Activated CD8-positive, alpha-beta memory T cell treated with anti-CD3 and anti-CD28 coated beads, Interleukin-2, amount 10 ng/mL, durations not matched to agents 7 days and 5 days (primary cell): ENCODE measurements at regions not wholly inside any gene's neighbourhood (a gene's known extent, or its start where the extent isn't known, plus 50 kb on each side); places are given as distances from the start of the nearest gene placed in this dataset.
"Not testable (repeated sequence)": the region's sequence is repeated elsewhere in the genome, so short reads cannot be mapped to it uniquely, and the experiment has no call there.

ENCODE experiments used
- ATAC-seq: fragments of 150-1000 bp; cut with Tn5 transposase; one replicate; pipeline ENCODE4 v1.10.0; 2021; ENCODE audit warnings: moderate library complexity
- CTCF ChIA-PET: fragments of 350-600 bp; sonication (Branson Sonifier 250); formaldehyde crosslinking; loops from one replicate; lab custom pipeline; 2021; ENCODE audit warnings: antibody characterized with exemption; lab: Charles Lee
- DNase-seq: peaks from one replicate; pipeline ENCODE4 v3.0.0-alpha.2; 2020
- H3K27ac Mint-ChIP-seq: one replicate; pipeline ENCODE4 v1.8.0; 2021; ENCODE audit warnings: mild to moderate bottlenecking, mixed read lengths
- H3K27me3 Mint-ChIP-seq: one replicate; pipeline ENCODE4 v1.8.0; 2021; ENCODE audit warnings: mixed read lengths
- H3K36me3 Mint-ChIP-seq: one replicate; pipeline ENCODE4 v1.8.0; 2021; ENCODE audit warnings: mild to moderate bottlenecking, mixed read lengths
- H3K4me1 Mint-ChIP-seq: one replicate; pipeline ENCODE4 v1.8.0; 2021; ENCODE audit warnings: mixed read lengths
- H3K4me3 Mint-ChIP-seq: one replicate; pipeline ENCODE4 v1.8.0; 2021; ENCODE audit warnings: mild to moderate bottlenecking, moderate library complexity, mixed read lengths
- H3K9me3 Mint-ChIP-seq: one replicate; pipeline ENCODE4 v1.8.0; 2022; ENCODE audit warnings: low read depth, mixed read lengths

GRCh38 chr12:87227162-87227561 is 802.0 kb downstream of the C12orf50 start:
- no peaks in the 10 kb centered on the region for H3K27me3 Mint-ChIP-seq
- CTCF ChIA-PET, result no interaction called here
- no peak for DNase-seq
- H3K4me1 Mint-ChIP-seq, result no peaks in the 10 kb centered on the region
- H3K4me3 Mint-ChIP-seq, result no peak overlapping the region
- no peak overlapping the region for H3K27ac Mint-ChIP-seq
- H3K9me3 Mint-ChIP-seq, result peaks cover 2% of the 10 kb centered on the region
- no peaks in the 10 kb centered on the region for H3K36me3 Mint-ChIP-seq
- no peak for ATAC-seq

DNA sequence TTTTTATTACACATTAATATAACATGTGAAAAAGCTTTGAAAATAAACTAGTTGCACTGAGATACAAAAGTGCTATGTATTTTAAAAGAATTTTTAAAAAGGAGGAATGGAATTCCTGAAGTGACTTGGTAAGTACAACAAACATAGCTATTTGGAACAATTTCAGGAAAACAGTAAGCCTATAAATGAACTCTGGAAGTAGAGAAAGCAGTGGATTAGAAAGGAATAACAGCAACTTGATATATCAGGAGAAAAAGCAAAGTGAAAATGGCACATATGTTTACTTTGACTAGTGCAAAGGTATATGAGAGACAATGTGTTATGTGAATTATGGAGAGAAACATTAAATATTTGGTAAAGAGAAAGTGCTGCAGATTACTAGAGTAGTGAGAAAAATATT is 811.7 kb downstream of the C12orf50 start:
- Mint-ChIP-seq H3K4me1 (no peaks in the 10 kb centered on the region), H3K9me3 (peaks cover 5% of the 10 kb centered on the region), H3K27me3 (no peaks in the 10 kb centered on the region), H3K36me3 (no peaks in the 10 kb centered on the region), H3K27ac (no peak overlapping the region), H3K4me3 (no peak overlapping the region)
- CTCF ChIA-PET, result no interaction called here
- no peak for DNase-seq
- no peak for ATAC-seq

DNA sequence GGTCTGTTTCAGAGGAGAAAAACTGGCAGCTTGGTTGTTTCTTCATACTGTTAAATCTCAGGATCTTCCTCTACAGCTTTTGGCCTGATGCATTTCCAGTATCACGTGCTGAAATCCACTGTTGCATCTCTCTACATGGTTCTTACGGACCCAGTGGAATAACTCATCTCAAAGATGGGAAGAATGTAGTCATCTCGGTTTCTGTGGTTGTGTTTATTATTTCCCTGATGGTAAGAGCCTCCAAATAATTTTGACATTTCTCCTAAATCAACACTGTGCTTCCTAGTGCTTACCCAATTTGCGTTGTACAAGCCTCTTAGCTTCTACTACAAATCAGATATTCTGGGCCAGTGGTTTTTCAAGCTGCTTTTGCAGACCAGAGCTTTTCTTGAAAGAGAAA is 812.8 kb downstream of the C12orf50 start:
- ATAC-seq (no peak), DNase-seq (no peak)
- Mint-ChIP-seq H3K9me3 (peaks cover 5% of the 10 kb centered on the region), H3K4me1 (no peaks in the 10 kb centered on the region), H3K36me3 (no peaks in the 10 kb centered on the region), H3K27ac (no peak overlapping the region), H3K27me3 (no peaks in the 10 kb centered on the region), H3K4me3 (no peak overlapping the region)
- CTCF ChIA-PET, result no interaction called here

- no peak overlapping the region for H3K4me3 Mint-ChIP-seq
- H3K27ac Mint-ChIP-seq, result no peak overlapping the region
- no peak for DNase-seq
- CTCF ChIA-PET, result no interaction called here
- H3K27me3 Mint-ChIP-seq, result no peaks in the 10 kb centered on the region
- H3K4me1 Mint-ChIP-seq, result no peaks in the 10 kb centered on the region
- no peak for ATAC-seq
- peaks cover 9% of the 10 kb centered on the region for H3K9me3 Mint-ChIP-seq
- H3K36me3 Mint-ChIP-seq, result no peaks in the 10 kb centered on the region
These were observed 827.0 kb downstream of the C12orf50 start for GRCh38 chr12:87202189-87202588.

DNA sequence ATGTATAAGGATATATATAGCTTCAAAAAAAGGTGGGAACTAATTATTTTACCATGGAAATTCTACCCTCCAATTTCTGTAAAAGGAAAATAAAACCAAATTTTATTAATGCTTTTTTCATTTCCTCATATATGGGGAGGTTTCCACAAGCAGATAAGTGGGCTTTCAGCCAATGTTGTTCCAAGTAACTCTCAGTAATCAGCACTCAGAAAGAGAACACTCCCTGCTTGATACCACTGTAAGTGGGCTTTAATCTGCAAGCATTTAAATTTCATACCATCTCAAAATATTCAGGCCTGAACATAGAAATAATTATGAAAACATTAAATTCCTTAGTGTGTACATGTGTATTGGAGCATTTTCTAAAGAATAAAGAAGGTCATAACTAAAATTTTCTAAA is 827.6 kb downstream of the C12orf50 start:
- no peak for DNase-seq
- Mint-ChIP-seq H3K4me3 (no peak overlapping the region), H3K4me1 (no peaks in the 10 kb centered on the region), H3K36me3 (no peaks in the 10 kb centered on the region), H3K27me3 (no peaks in the 10 kb centered on the region), H3K9me3 (peaks cover 9% of the 10 kb centered on the region), H3K27ac (no peak overlapping the region)
- ATAC-seq, result no peak
- CTCF ChIA-PET, result no interaction called here

DNA sequence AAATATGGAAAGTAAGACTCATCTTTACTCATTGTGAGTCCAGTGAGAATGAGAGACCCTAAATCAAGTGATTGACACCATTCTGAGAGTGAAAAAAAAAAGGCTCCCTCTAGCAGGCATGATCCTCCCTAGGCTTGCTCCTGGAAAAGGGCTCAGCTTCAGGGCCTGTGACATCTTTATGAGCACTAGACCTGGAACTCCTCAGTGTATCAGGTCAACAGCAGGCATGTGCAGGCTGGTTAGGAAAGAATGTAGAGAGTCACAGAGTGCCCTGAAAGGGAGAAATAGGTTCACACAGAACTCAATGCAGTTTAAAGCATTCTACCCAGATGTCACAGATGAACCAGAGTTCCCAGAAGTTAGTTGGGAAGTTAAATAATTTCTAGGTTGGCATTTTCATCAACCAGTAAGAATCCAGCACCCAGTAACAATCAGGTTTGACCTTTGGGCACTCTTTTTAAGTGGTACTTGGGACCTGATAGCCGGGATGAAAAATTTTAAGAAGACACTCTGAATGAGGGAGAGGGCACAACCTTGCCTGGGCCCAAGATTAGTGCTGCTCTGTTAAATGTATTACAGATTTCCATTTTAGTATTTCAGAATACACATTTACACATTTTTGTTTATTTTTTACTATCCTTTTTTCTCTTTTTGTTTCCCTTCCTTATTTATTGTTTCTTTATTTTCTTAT is 828.8 kb downstream of the C12orf50 start:
- no peaks in the 10 kb centered on the region for H3K4me1 Mint-ChIP-seq
- CTCF ChIA-PET, result no interaction called here
- DNase-seq, result no peak
- H3K27ac Mint-ChIP-seq, result no peak overlapping the region
- H3K36me3 Mint-ChIP-seq, result no peaks in the 10 kb centered on the region
- H3K9me3 Mint-ChIP-seq, result peaks cover 9% of the 10 kb centered on the region
- no peaks in the 10 kb centered on the region for H3K27me3 Mint-ChIP-seq
- no peak overlapping the region for H3K4me3 Mint-ChIP-seq
- ATAC-seq, result no peak

DNA sequence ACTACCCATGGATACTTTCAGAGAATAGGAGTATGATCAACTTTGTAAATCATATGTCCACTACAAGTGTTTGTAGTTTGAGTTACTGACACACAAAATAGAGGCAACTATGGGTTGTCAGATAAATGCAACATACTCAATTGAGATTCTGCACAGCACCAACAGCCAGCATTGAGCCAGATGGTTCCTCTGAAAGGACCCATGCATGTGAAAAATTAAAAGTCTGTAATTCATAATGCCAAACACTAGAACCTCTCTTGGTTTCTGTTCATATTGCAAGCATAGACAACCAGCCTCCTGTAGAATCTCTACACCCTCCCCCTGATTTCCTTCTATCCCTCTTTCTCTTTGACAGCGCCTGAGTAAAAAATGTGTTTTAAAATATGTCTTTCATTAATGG is 831.0 kb downstream of the C12orf50 start:
- no peaks in the 10 kb centered on the region for H3K27me3 Mint-ChIP-seq
- DNase-seq (no peak), ATAC-seq (no peak)
- no peaks in the 10 kb centered on the region for H3K4me1 Mint-ChIP-seq
- H3K36me3 Mint-ChIP-seq, result no peaks in the 10 kb centered on the region
- no peak overlapping the region for H3K4me3 Mint-ChIP-seq
- peaks cover 9% of the 10 kb centered on the region for H3K9me3 Mint-ChIP-seq
- no peak overlapping the region for H3K27ac Mint-ChIP-seq
- CTCF ChIA-PET, result no interaction called here

- Mint-ChIP-seq H3K27ac (no peak overlapping the region), H3K4me1 (no peaks in the 10 kb centered on the region), H3K4me3 (no peak overlapping the region), H3K9me3 (peaks cover 9% of the 10 kb centered on the region), H3K27me3 (no peaks in the 10 kb centered on the region), H3K36me3 (no peaks in the 10 kb centered on the region)
- no peak for ATAC-seq
- CTCF ChIA-PET, result no interaction called here
- DNase-seq, result no peak
These were observed 832.9 kb downstream of the C12orf50 start for GRCh38 chr12:87196321-87196720.

- H3K27me3 Mint-ChIP-seq, H3K9me3 Mint-ChIP-seq, H3K4me3 Mint-ChIP-seq, CTCF ChIA-PET, H3K27ac Mint-ChIP-seq, ATAC-seq, H3K36me3 Mint-ChIP-seq, DNase-seq, H3K4me1 Mint-ChIP-seq: not testable (repeated sequence)
These were observed 834.8 kb downstream of the C12orf50 start for GRCh38 chr12:87194389-87194788.

DNA sequence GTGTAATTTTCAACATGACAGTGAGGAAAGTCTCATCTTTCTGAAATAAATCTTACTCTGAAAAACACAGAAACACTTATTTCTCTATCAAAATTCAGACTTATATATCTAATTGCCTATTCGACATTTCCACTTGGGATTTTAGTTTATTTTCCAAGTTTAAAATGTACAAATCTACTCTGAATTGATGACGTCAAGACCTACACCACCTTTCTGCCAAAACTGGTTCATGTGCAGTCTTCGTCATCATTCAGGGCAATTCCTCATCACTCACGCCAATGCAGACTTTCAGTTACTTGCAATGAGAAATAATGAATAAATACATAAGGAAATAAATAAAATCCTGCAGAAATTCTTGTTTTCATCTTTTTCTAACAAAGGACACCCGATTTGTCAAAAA is 843.8 kb downstream of the C12orf50 start:
- CTCF ChIA-PET, result no interaction called here
- DNase-seq (no peak), ATAC-seq (no peak)
- Mint-ChIP-seq H3K27ac (no peak overlapping the region), H3K4me3 (no peak overlapping the region), H3K27me3 (no peaks in the 10 kb centered on the region), H3K36me3 (no peaks in the 10 kb centered on the region), H3K4me1 (no peaks in the 10 kb centered on the region), H3K9me3 (peaks cover 8% of the 10 kb centered on the region)

DNA sequence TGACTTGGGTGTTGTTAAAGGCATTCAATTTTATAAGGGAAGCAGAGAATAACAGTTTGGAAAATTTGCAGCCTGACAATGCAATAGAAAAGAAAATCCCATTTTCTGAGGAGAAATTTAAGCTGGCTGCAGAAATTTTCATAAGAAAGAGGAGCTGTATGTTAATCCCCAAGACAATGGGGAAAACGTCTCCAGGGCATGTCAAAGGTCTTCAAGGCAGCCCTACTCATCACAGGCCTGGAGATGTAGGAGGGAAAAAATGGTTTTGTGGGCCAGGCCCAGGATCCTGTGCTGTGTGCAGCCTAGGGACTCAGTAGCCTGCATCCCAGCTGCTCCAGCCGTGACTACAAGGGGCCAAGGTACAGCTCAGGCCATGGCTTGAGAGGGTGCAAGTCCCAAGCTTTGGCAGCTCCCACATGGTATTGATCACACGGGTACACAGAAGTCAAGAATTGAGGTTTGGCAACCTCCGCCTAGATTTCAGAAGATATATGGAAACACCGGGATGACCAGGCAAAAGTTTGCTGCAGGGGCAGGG is 846.4 kb downstream of the C12orf50 start:
- Mint-ChIP-seq H3K9me3 (peaks cover 6% of the 10 kb centered on the region), H3K27ac (no peak overlapping the region), H3K4me1 (no peaks in the 10 kb centered on the region), H3K4me3 (no peak overlapping the region), H3K36me3 (no peaks in the 10 kb centered on the region), H3K27me3 (no peaks in the 10 kb centered on the region)
- DNase-seq, result no peak
- ATAC-seq, result no peak
- CTCF ChIA-PET, result no interaction called here

- no peaks in the 10 kb centered on the region for H3K36me3 Mint-ChIP-seq
- no peaks in the 10 kb centered on the region for H3K27me3 Mint-ChIP-seq
- CTCF ChIA-PET, result no interaction called here
- H3K27ac Mint-ChIP-seq, result no peak overlapping the region
- DNase-seq, result no peak
- no peak overlapping the region for H3K4me3 Mint-ChIP-seq
- no peak for ATAC-seq
- H3K4me1 Mint-ChIP-seq, result no peaks in the 10 kb centered on the region
- H3K9me3 Mint-ChIP-seq, result peaks cover 20% of the 10 kb centered on the region
These were observed 857.8 kb downstream of the C12orf50 start for GRCh38 chr12:87171356-87171755.

DNA sequence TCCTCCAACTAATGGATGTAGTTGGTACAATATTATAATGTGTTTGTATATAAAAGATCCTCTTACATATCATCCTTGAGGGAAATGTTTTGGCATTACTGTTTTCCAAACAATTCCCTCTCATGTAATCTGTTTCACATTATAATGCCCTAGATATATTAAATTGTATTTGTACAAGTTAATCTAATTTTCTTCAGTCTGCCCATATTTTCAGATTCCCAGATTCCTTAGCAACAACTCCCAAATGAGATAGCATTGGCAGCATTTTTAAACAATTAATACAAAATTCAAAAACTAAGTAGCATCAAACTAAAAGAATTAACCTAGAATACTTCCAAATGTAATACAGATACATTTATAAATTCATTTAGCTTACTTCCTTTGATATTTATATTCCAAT is 860.2 kb downstream of the C12orf50 start:
- H3K4me3 Mint-ChIP-seq, result no peak overlapping the region
- H3K27me3 Mint-ChIP-seq, result no peaks in the 10 kb centered on the region
- H3K9me3 Mint-ChIP-seq, result peaks cover 15% of the 10 kb centered on the region
- CTCF ChIA-PET, result no interaction called here
- no peaks in the 10 kb centered on the region for H3K36me3 Mint-ChIP-seq
- ATAC-seq (no peak), DNase-seq (no peak)
- H3K27ac Mint-ChIP-seq, result no peak overlapping the region
- H3K4me1 Mint-ChIP-seq, result no peaks in the 10 kb centered on the region

DNA sequence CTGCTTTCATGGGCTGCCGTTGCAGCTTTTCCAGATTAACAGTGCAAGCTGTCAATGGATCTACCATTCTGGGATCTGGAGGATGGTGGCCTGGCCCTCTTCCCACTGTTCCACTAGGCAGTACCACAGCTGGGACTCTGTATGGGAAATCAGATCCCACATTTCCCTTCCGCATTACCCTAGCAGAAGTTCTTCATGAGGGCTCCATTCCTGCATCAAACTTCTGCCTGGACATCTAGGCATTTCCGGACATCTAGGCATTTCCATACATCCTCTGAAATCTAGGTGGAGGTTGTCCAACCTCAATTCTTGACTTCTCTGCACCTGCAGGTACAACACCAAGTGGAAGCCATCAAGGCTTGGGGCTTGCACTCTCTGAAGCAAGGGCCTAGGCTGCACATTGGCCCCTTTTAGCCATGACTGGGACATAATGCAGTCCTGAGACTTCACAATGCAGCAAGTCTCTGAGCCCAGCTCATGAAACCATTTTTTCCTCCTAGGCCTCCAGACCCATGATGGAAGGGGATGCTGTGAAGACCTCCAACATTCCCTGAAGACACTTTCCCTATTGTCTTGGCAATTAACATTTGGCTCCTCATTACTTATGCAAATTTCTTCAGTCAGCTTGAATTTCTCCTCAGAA is 863.3 kb downstream of the C12orf50 start:
- no peak for DNase-seq
- H3K4me3 Mint-ChIP-seq, result no peak overlapping the region
- no peak for ATAC-seq
- no peaks in the 10 kb centered on the region for H3K36me3 Mint-ChIP-seq
- no peak overlapping the region for H3K27ac Mint-ChIP-seq
- no peaks in the 10 kb centered on the region for H3K4me1 Mint-ChIP-seq
- no peaks in the 10 kb centered on the region for H3K27me3 Mint-ChIP-seq
- CTCF ChIA-PET, result no interaction called here
- peaks cover 13% of the 10 kb centered on the region for H3K9me3 Mint-ChIP-seq
